ENCODE measurements at regions not wholly inside any gene's neighbourhood (a gene's known extent, or its start where the extent isn't known, plus 50 kb on each side); places are given as distances from the start of the nearest gene placed in this dataset.

DNA sequence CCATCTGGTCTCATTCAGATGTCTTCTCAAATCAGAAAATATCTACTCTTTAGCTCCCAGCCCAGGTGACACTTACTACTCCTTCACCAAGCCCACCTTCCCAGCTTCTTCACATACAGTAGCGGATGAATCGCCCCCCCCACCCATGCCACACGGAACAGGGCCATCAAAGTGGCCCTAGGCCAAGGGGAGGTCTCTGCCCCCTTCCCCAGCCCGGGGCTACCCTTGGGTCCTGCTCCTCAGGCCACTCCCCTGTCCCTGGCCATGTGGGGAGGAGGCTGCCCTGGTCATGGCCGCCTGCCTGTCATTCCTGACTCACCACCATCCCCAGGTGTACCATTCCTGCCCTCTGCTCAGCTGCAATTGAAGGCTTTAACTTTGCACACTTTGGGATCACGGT, 142.8 kb downstream of the NECTIN1 start:
- no peak overlapping the region for H3K4me2 ChIP-seq
- H3K27ac ChIP-seq, result no peak overlapping the region
- H3K4me3 Mint-ChIP-seq, result peak overlapping the region; percentile 75

DNA sequence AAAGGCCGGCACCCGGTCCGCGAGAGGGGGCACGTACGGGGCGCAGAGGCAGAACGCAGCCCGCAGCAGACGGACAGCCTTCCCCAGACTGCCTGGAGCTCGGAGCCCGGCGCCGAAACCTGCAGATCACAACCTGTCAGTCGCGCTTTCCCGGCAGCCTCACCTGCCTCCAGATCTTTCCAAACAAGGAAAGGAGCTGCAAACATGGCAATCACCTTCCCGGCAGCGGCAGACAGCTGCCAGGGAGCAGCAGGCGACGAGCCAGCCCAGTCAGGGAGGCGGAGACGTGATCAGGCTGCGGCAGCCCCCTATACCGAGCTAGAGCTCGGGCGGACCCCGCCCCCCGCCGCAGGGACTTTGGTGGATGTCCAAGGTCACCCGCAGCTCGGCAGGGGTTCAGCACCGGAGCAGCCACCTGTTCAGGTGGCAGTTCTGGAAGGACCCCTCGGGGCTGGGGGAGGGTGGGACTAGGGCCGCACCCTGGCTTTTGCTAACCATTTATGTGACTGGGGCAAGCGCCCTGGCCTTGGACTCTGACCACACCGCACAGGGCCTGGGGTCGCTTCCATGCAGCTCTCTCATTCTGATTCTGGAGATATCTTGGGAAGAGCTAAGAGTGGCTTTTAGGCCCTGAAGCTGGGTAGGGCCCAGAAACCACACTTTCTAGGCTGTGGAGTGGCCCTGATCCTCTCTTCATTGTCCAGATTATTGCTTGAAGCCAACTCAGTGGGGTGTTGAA, 143.8 kb downstream of the NECTIN1 start:
- Histone ChIP-seq H3K4me3 (peak overlapping the region; percentile 60), H3K4me1 (peaks cover 13% of the 10 kb centered on the region), H3K27me3 (peaks cover 25% of the 10 kb centered on the region), H3K36me3 (no peaks in the 10 kb centered on the region), H4K20me1 (ENCODE audit: low read depth) (no peaks in the 10 kb centered on the region), H3K27ac (no peak overlapping the region), H2AFZ (replicated peaks) (peak overlapping the region; percentile 41), H3K4me2 (peak overlapping the region; percentile 89), H3K79me2 (ENCODE audit: low read depth) (no peaks in the 10 kb centered on the region), H3K9ac (no peak overlapping the region), H3F3A (ENCODE audit: low read depth) (peaks cover 18% of the 10 kb centered on the region), H3K9me3 (ENCODE audit: low read depth) (no peaks in the 10 kb centered on the region)
- H3K4me1 Mint-ChIP-seq, result peaks cover 35% of the 10 kb centered on the region
- peaks cover 9% of the 10 kb centered on the region for H3K9me3 Mint-ChIP-seq
- TF ChIP-seq EZH2 (IDR thresholded peaks at IDR 0.05) (no peak), EZH2phosphoT487 (IDR thresholded peaks at IDR 0.05) (no peak)
- TF ChIP-seq, protein P1, sequence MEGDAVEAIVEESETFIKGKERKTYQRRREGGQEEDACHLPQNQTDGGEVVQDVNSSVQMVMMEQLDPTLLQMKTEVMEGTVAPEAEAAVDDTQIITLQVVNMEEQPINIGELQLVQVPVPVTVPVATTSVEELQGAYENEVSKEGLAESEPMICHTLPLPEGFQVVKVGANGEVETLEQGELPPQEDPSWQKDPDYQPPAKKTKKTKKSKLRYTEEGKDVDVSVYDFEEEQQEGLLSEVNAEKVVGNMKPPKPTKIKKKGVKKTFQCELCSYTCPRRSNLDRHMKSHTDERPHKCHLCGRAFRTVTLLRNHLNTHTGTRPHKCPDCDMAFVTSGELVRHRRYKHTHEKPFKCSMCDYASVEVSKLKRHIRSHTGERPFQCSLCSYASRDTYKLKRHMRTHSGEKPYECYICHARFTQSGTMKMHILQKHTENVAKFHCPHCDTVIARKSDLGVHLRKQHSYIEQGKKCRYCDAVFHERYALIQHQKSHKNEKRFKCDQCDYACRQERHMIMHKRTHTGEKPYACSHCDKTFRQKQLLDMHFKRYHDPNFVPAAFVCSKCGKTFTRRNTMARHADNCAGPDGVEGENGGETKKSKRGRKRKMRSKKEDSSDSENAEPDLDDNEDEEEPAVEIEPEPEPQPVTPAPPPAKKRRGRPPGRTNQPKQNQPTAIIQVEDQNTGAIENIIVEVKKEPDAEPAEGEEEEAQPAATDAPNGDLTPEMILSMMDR (IDR thresholded peaks at IDR 0.05), result no peak
- H3K27ac Mint-ChIP-seq, result no peak overlapping the region
- peaks cover 10% of the 10 kb centered on the region for H3K27me3 Mint-ChIP-seq (ENCODE audit: insufficient read depth, low read depth)
- peak overlapping the region; percentile 89 for H3K4me3 Mint-ChIP-seq
- peaks cover 4% of the 10 kb centered on the region for H3K36me3 Mint-ChIP-seq
- peak; percentile 49 for DNase-seq (ENCODE audit: low spot score)

More for the DNA sequence above, 142.8 kb downstream of the NECTIN1 start:
- Histone ChIP-seq H3K4me3 (no peak overlapping the region), H3K9ac (no peak overlapping the region), H3F3A (ENCODE audit: low read depth) (peaks cover 18% of the 10 kb centered on the region), H3K9me3 (ENCODE audit: low read depth) (no peaks in the 10 kb centered on the region), H3K27me3 (peaks cover 25% of the 10 kb centered on the region), H3K79me2 (ENCODE audit: low read depth) (no peaks in the 10 kb centered on the region), H4K20me1 (ENCODE audit: low read depth) (no peaks in the 10 kb centered on the region), H3K36me3 (no peaks in the 10 kb centered on the region), H3K4me1 (peaks cover 23% of the 10 kb centered on the region), H2AFZ (replicated peaks) (no peak overlapping the region)
- Mint-ChIP-seq H3K27me3 (ENCODE audit: insufficient read depth, low read depth) (peaks cover 14% of the 10 kb centered on the region), H3K27ac (no peak overlapping the region), H3K9me3 (peaks cover 4% of the 10 kb centered on the region), H3K4me1 (peaks cover 45% of the 10 kb centered on the region), H3K36me3 (peaks cover 2% of the 10 kb centered on the region)
- no peak for DNase-seq (ENCODE audit: low spot score)
- TF ChIP-seq, protein P1 (IDR thresholded peaks at IDR 0.05), result no peak
- no peak for TF ChIP-seq EZH2 (IDR thresholded peaks at IDR 0.05)
- no peak for TF ChIP-seq EZH2phosphoT487 (IDR thresholded peaks at IDR 0.05)

DNA sequence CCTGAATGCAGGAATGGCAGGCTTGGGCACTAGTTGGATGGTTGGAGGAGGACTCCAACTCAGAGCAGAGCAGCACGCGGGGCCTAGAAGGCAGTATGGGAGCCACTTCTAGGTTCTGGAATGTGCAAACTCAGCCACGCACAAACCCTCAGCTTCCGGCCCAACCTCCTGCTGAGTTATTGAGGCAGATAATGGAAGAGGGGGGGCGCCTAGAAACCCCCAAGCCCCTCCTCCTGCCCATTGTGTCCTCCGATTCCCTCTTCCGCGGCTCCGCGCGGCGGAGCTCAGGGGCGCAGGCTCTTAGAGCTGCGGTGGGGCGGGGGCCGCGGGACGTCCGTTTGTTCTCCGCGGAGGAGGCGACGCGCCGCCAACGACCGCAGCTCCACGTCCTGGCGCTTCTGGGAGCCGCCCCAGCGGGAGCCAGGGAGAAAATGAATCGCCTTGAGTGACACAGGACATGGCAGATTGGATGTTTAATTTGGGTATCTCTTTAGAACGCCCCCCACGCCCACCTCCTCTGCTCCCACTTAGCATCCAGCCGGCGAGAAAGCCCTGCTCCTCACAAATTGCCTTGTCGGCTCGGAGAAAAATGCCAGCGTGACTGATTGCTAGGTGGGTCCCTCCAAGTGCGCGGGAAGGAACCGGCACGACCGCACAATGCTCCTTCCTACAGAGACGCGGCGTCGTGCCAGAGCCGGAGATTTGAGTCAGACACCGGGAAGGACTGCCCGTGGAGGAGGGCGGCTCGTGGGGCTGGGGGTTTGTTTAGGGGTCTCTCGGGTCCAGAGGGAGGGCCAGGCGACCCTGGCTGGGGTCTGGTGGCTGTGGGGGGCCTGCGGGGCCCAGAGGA, 144.6 kb downstream of the NECTIN1 start:
- H3K27me3 ChIP-seq, result peaks cover 25% of the 10 kb centered on the region
- H4K20me1 ChIP-seq (ENCODE audit: low read depth), result no peaks in the 10 kb centered on the region
- H3K4me3 Mint-ChIP-seq, result peak overlapping the region; percentile 89
- H3K27ac Mint-ChIP-seq, result peak overlapping the region; percentile 91
- TF ChIP-seq EZH2phosphoT487 (IDR thresholded peaks at IDR 0.05), result no peak
- peak; percentile 43 for TF ChIP-seq EZH2 (IDR thresholded peaks at IDR 0.05)
- H3K4me2 ChIP-seq, result peak overlapping the region; percentile 89
- H3K36me3 ChIP-seq, result no peaks in the 10 kb centered on the region
- DNase-seq (ENCODE audit: low spot score), result peak; percentile 95
- H3K4me3 ChIP-seq, result peak overlapping the region; percentile 60
- H3K4me1 Mint-ChIP-seq, result peaks cover 27% of the 10 kb centered on the region
- peaks cover 10% of the 10 kb centered on the region for H3K27me3 Mint-ChIP-seq (ENCODE audit: insufficient read depth, low read depth)
- peaks cover 13% of the 10 kb centered on the region for H3K4me1 ChIP-seq
- peaks cover 5% of the 10 kb centered on the region for H3K36me3 Mint-ChIP-seq
- peaks cover 18% of the 10 kb centered on the region for H3F3A ChIP-seq (ENCODE audit: low read depth)
- H2AFZ ChIP-seq (replicated peaks), result peak overlapping the region; percentile 41
- H3K79me2 ChIP-seq (ENCODE audit: low read depth), result no peaks in the 10 kb centered on the region
- peak overlapping the region; percentile 31 for H3K27ac ChIP-seq
- no peaks in the 10 kb centered on the region for H3K9me3 ChIP-seq (ENCODE audit: low read depth)
- no peak overlapping the region for H3K9ac ChIP-seq
- H3K9me3 Mint-ChIP-seq, result peaks cover 10% of the 10 kb centered on the region

All from neural progenitor cell (in vitro differentiated cells).